Lower leg skin (tissue), 4 donors: ENCODE measurements at regions not wholly inside any gene's neighbourhood (a gene's known extent, or its start where the extent isn't known, plus 50 kb on each side); places are given as distances from the start of the nearest gene placed in this dataset.

ENCODE experiments used
- DNase-seq, 2 donors: peaks; one replicate each; pipeline ENCODE4 v3.0.0-alpha.2; 2019; ENCODE audit warnings: low spot score in 2 of 2
- H3K4me3 ChIP-seq: fragments of 200-600 bp; sonication (generic); 2 replicates; pipeline ENCODE4 v1.5.1; 2017; ENCODE audit warnings: mild to moderate bottlenecking, low read depth; ENCODE audit not compliant: poor library complexity, severe bottlenecking
- CTCF ChIP-seq, 3 donors: fragments of 450-650 bp; IDR thresholded peaks; one replicate each; pipeline ENCODE4 v1.5.1; 2016; ENCODE audit warnings: antibody characterized with exemption in 3 of 3, mild to moderate bottlenecking in 3 of 3, moderate library complexity in 2 of 3
- POLR2A ChIP-seq, 2 donors: fragments of 450-650 bp; IDR thresholded peaks; one replicate each; pipeline ENCODE4 v1.6.1; 2016 to 2017; ENCODE audit warnings: antibody characterized with exemption in 2 of 2, mild to moderate bottlenecking in 1 of 2, moderate library complexity in 1 of 2
- WGBS, 2 donors: methylation state at CpG; one replicate each; pipeline ENCODE4 v1.1.5; 2018; 5-methylcytosine and 5-hydroxymethylcytosine counted together
- intact Hi-C: fragments of 100-400 bp; cut with DNase I; formaldehyde crosslinking; loops from one replicate; pipeline ENCODE4 v1.15.0; 2023; ENCODE audit warnings: low total_unique reads

GRCh38 chr2:45253151-45253550 lies 243.9 kb upstream of the SIX2 start:
- intact Hi-C loops, result loop anchor here (5.0 kb wide), 1 partner anchor 1211 kb away; no protein-coding TSS in a partner anchor
- no peak for TF ChIP-seq POLR2A (IDR thresholded peaks at IDR 0.05)
- TF ChIP-seq CTCF (IDR thresholded peaks at IDR 0.05), result no peak
- no peak for DNase-seq
- H3K4me3 ChIP-seq, result no peak overlapping the region
- WGBS, 2 donors, result 72 to 74% methylated on average over 3 of the region's 3 CpGs

- intact Hi-C loops, result loop anchor here (5.0 kb wide), 1 partner anchor 1208 kb away; no protein-coding TSS in a partner anchor
- TF ChIP-seq CTCF (IDR thresholded peaks at IDR 0.05) (no peak), POLR2A (IDR thresholded peaks at IDR 0.05) (no peak)
- no peak overlapping the region for H3K4me3 ChIP-seq
- no peak for DNase-seq
These were observed 240.9 kb upstream of the SIX2 start for GRCh38 chr2:45250176-45250575.

GRCh38 chr2:45248214-45248613 lies 239.0 kb upstream of the SIX2 start:
- 85 to 92% methylated on average over 4 of the region's 4 CpGs for WGBS, 2 donors
- no peak for DNase-seq
- no peak overlapping the region for H3K4me3 ChIP-seq
- intact Hi-C loops, result no loop called here
- TF ChIP-seq CTCF (IDR thresholded peaks at IDR 0.05), result no peak
- TF ChIP-seq POLR2A (IDR thresholded peaks at IDR 0.05), result no peak

GRCh38 chr2:45244928-45245327 lies 235.7 kb upstream of the SIX2 start:
- H3K4me3 ChIP-seq, result no peak overlapping the region
- intact Hi-C loops, result no loop called here
- 80 to 90% methylated on average over 2 of the region's 2 CpGs for WGBS, 2 donors
- no peak for DNase-seq
- TF ChIP-seq CTCF (IDR thresholded peaks at IDR 0.05) (no peak), POLR2A (IDR thresholded peaks at IDR 0.05) (no peak)

GRCh38 chr2:45242161-45242741 lies 233.0 kb upstream of the SIX2 start:
- 24 to 33% methylated on average over 6 of the region's 6 CpGs for WGBS, 2 donors
- H3K4me3 ChIP-seq, result no peak overlapping the region
- TF ChIP-seq CTCF (IDR thresholded peaks at IDR 0.05) (no peak), POLR2A (IDR thresholded peaks at IDR 0.05) (no peak)
- intact Hi-C loops, result no loop called here
- peak; percentile 24 to 58 for DNase-seq

GRCh38 chr2:45241061-45241561 lies 231.9 kb upstream of the SIX2 start:
- peak in 1 of 2 donors; percentile 21 for DNase-seq
- WGBS, 2 donors, result 56 to 57% methylated on average over 3 of the region's 3 CpGs
- H3K4me3 ChIP-seq, result no peak overlapping the region
- intact Hi-C loops, result no loop called here
- TF ChIP-seq POLR2A (IDR thresholded peaks at IDR 0.05) (no peak), CTCF (IDR thresholded peaks at IDR 0.05) (no peak)
